22Rv1 (cell line): ENCODE measurements at regions not wholly inside any gene's neighbourhood (a gene's known extent, or its start where the extent isn't known, plus 50 kb on each side); places are given as distances from the start of the nearest gene placed in this dataset.

ENCODE experiments used
- CTCF ChIP-seq: fragments of 450-650 bp; IDR thresholded peaks from 2 replicates; pipeline ENCODE4 v1.5.1; 2017; ENCODE audit warnings: mild to moderate bottlenecking
- ZFX ChIP-seq: fragments of 450-650 bp; IDR thresholded peaks from 2 replicates; pipeline ENCODE4 v1.6.1; 2017; ENCODE audit warnings: antibody characterized with exemption, borderline replicate concordance

- TF ChIP-seq CTCF (no peak), ZFX (no peak)
These were observed 65.5 kb upstream of the THY1 start for GRCh38 chr11:119488256-119488995.
